Urinary bladder (tissue), 3 donors: ENCODE measurements at regions not wholly inside any gene's neighbourhood (a gene's known extent, or its start where the extent isn't known, plus 50 kb on each side); places are given as distances from the start of the nearest gene placed in this dataset.

Source experiments
- DNase-seq: peaks from one replicate; pipeline ENCODE4 v3.0.0-alpha.2; 2015; ENCODE audit errors: extremely low spot score
- H3K27ac ChIP-seq: one replicate; pipeline ENCODE4 v1.5.1; 2013; ENCODE audit warnings: low read depth, mild to moderate bottlenecking, moderate library complexity
- H3K36me3 ChIP-seq: one replicate; pipeline ENCODE4 v1.6.1; 2013; ENCODE audit warnings: mild to moderate bottlenecking, moderate library complexity; ENCODE audit not compliant: insufficient read depth
- H3K4me1 ChIP-seq: one replicate; pipeline ENCODE4 v1.6.1; 2013; ENCODE audit warnings: mild to moderate bottlenecking, moderate library complexity; ENCODE audit not compliant: insufficient read depth
- H3K4me3 ChIP-seq: one replicate; pipeline ENCODE4 v1.5.1; 2013; ENCODE audit warnings: low read depth, low read length
- WGBS: extraction: QIAGEN DNeasy Blood & Tissue Kit; methylation state at CpG from one replicate; pipeline ENCODE4 v1.1.7; 2013; 5-methylcytosine and 5-hydroxymethylcytosine counted together
- donor health status: healthy with polysubstance abuse.
- donor health status: healthy.

- DNase-seq = no peak
- Histone ChIP-seq H3K27ac (no peak overlapping the region), H3K4me3 (no peak overlapping the region), H3K4me1 (no peaks in the 10 kb centered on the region), H3K36me3 (no peaks in the 10 kb centered on the region)
- 83% methylated on average over 1 of the region's 1 CpG for WGBS
Measured at GRCh38 chr15:81454024-81454423, 80.0 kb upstream of the TMC3 start.

- H3K27ac ChIP-seq = no peak overlapping the region
- no peaks in the 10 kb centered on the region for H3K4me1 ChIP-seq
- H3K4me3 ChIP-seq = no peak overlapping the region
- DNase-seq = no peak
- WGBS = 97% methylated on average over 1 of the region's 1 CpG
- H3K36me3 ChIP-seq = no peaks in the 10 kb centered on the region
Measured at GRCh38 chr15:81450721-81451120, 76.7 kb upstream of the TMC3 start.

- no peak overlapping the region for H3K27ac ChIP-seq
- WGBS = 73% methylated on average over 2 of the region's 2 CpGs
- H3K4me3 ChIP-seq = no peak overlapping the region
- DNase-seq = no peak
- H3K4me1 ChIP-seq = no peaks in the 10 kb centered on the region
- no peaks in the 10 kb centered on the region for H3K36me3 ChIP-seq
Measured at GRCh38 chr15:81449836-81450474, 75.9 kb upstream of the TMC3 start.

- WGBS = 77% methylated on average over 5 of the region's 5 CpGs
- no peak for DNase-seq
- Histone ChIP-seq H3K36me3 (no peaks in the 10 kb centered on the region), H3K27ac (no peak overlapping the region), H3K4me3 (no peak overlapping the region), H3K4me1 (no peaks in the 10 kb centered on the region)
Measured at GRCh38 chr15:81443040-81443820, 69.2 kb upstream of the TMC3 start.

GRCh38 chr15:81442454-81442853, 68.4 kb upstream of the TMC3 start:
- Histone ChIP-seq H3K4me3 (no peak overlapping the region), H3K36me3 (no peaks in the 10 kb centered on the region), H3K27ac (no peak overlapping the region), H3K4me1 (no peaks in the 10 kb centered on the region)
- no peak for DNase-seq
- WGBS = 93% methylated on average over 1 of the region's 1 CpG

DNA sequence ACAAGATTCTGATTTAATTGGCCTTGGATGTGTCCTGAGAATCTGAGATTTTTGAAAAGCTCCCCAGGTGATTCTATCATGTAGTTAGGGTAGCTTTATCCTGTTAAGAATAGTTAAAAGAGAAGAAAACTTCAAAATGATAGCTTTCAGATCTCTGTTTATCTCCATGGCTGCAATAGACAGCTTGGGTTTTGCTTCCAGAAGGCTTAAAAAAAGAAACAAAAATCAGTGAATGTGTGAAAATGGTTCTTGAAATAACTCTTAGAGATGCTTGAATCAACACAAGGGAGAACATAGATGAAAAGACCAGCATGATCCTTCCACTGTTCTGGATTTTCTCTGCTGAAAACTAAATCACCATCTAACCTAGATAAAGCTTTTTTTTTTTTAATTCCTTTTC, 60.8 kb upstream of the TMC3 start:
- H3K4me3 ChIP-seq = no peak overlapping the region
- DNase-seq = no peak
- H3K4me1 ChIP-seq = no peaks in the 10 kb centered on the region
- H3K36me3 ChIP-seq = no peaks in the 10 kb centered on the region
- no peak overlapping the region for H3K27ac ChIP-seq

DNA sequence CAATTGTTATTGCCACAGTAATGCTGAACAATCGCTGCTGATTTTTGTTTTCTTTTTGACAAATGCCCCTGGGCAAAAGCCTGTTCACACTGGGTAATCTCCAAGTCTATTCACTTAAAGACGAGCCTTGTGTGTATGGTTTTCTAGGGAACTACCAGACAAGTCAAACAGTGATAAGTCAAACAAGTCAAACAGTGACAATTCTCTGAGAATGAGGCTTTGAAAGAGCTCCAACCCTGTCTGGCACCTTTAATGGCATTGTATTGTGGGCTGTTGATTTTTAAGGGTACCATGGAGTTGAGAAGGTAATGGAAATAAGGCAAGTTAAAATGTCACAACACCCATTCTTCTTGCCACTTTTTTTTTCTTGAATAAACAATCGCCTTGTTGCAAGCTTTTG, 59.4 kb upstream of the TMC3 start:
- no peaks in the 10 kb centered on the region for H3K4me1 ChIP-seq
- whole genome bisulfite sequencing = 79% methylated on average over 3 of the region's 3 CpGs
- H3K4me3 ChIP-seq = no peak overlapping the region
- no peak for DNase-seq
- no peaks in the 10 kb centered on the region for H3K36me3 ChIP-seq
- H3K27ac ChIP-seq = no peak overlapping the region

DNA sequence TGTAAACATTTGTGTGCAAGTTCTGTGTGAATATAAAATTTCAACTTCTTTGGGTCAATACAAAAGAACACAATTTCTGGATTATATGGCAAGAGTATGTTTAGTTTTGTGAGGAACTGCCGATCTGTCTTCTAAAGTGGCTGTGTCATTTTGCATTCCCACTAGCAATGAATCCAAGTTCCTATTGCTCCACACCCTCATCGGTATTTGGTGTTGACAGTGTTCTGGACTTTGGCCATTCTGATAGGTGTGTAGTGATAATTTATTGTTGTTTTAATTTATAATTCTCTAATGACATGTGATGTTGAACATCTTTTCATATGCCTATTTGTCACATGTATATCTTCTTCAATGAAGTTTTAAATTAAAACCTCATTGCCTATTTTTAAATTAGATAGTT, 58.2 kb upstream of the TMC3 start:
- Histone ChIP-seq H3K4me3 (no peak overlapping the region), H3K27ac (no peak overlapping the region), H3K36me3 (no peaks in the 10 kb centered on the region), H3K4me1 (no peaks in the 10 kb centered on the region)
- WGBS = 82% methylated on average over 2 of the region's 2 CpGs
- no peak for DNase-seq

DNA sequence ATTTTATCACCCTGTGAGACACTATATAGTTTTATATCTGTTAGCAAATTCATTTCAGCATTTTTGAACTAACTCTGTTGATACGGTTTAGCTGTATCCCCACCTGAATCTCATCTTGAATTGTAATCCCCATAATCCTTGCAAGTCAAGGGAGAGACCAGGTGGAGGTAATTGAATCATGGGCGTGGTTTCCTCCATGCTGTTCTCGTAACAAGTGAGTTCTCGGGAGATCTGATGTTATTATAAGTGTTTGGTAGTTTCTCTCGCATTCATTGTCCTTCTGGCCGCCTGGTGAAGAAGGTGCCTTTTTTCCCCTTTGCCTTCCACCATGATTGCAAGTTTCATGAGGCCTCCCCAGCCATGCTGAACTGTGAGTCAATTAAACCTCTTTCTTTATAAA, 53.2 kb upstream of the TMC3 start:
- Histone ChIP-seq H3K4me1 (no peaks in the 10 kb centered on the region), H3K27ac (no peak overlapping the region), H3K36me3 (no peaks in the 10 kb centered on the region), H3K4me3 (no peak overlapping the region)
- DNase-seq = no peak
- WGBS = 84% methylated on average over 6 of the region's 6 CpGs

GRCh38 chr15:81425905-81426304, 51.9 kb upstream of the TMC3 start:
- Histone ChIP-seq H3K4me1 (no peaks in the 10 kb centered on the region), H3K27ac (no peak overlapping the region), H3K36me3 (no peaks in the 10 kb centered on the region), H3K4me3 (no peak overlapping the region)
- 82% methylated on average over 1 of the region's 1 CpG for WGBS
- DNase-seq = no peak
